GM21367 (cell line): ENCODE measurements at regions not wholly inside any gene's neighbourhood (a gene's known extent, or its start where the extent isn't known, plus 50 kb on each side); places are given as distances from the start of the nearest gene placed in this dataset.
"Not testable (repeated sequence)": the region's sequence is repeated elsewhere in the genome, so short reads cannot be mapped to it uniquely, and the experiment has no call there.

ENCODE experiments used
- ATAC-seq: cut with Tn5 transposase; IDR thresholded peaks from one replicate; pipeline ENCODE4 v1.9.1; 2021; ENCODE audit not compliant: unreplicated experiment

DNA sequence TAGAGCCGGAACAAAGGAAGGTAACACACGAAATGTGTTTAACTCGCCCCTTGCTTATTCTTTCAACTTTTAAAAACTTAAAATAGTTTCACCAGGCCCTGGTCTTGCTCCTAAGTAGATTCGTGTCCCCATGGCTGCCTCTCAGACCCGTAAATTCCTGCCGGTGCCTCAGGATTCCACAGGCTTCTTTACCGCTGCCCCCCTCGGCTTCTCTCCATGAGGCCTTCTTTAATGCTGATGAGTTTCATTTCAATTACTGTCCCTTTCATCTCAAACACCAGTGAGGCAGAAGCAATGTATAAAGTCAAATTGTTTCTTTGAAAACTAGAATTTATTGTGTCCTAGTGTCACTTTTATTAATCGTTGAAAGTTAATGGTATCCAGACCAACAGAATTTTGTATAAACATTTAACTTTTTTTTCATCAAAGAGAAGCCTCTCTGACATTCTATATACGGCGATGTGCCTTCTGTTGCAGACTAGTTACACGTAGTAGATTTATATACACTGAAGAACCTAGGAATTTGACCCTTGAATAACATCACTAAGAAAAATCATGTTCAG is 225.2 kb downstream of the C7orf25 start:
- no peak for ATAC-seq

DNA sequence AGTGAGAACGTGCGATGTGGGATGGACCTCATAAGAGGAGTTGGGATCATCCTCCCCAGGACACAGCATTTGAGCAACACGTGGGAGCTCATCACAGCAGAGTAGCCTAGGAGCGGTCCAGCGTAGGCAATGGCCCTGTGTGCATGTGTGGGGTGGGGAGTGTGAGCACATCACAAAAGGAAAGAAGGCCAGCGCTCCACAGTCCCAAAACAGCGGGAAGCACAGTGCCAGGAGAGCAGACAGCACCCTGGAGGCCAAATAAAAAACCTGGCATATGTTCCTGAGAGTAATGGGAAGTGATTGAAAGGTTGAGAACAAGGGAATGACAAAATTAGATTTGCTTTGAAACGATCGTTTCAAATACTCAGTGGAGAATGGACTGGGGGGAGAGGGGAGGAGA is 226.0 kb downstream of the C7orf25 start:
- no peak for ATAC-seq

DNA sequence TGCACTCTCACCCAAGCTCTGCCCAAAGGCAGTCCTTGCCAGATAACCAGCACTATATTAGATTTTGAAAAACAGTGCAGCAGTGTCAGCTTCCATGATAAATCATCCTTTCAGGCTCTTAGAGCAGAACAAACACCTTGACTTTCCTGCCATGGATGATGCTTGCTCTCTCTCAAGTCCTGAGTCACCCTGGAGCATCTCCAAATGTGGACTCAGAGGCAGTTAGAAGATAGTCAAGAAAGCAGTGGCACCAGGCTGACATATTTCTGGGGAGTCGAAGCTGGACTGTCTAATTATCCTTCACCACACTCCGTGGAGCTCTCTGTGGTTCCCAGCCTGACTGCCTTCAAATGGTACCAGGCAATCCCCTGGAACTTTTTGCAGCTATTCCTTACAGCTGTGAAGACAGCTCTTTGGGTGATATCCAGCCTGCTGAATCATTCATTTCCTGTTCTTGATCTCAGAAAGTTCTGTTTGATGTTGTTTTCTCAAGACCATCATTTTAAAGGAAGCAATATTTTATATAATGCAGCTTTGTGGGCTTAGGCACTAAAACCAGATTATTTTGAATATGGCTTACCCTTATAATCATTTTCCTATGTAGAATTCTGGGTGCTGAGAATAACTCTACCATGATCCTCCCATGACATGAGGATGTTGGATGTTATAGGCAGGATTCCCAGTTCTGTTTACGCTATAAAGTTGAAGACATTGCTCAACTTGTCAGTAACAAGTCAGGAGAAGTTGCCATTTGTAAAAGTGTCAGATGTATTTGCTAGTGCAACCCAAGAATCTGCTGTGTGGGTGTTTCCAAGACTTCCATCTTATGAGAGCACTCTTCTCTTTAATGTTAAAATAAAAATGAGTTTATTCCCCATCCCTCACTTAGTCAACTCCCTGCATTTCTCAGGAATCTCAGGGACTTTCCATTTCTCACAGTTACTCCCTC is 233.8 kb downstream of the C7orf25 start:
- no peak for ATAC-seq

DNA sequence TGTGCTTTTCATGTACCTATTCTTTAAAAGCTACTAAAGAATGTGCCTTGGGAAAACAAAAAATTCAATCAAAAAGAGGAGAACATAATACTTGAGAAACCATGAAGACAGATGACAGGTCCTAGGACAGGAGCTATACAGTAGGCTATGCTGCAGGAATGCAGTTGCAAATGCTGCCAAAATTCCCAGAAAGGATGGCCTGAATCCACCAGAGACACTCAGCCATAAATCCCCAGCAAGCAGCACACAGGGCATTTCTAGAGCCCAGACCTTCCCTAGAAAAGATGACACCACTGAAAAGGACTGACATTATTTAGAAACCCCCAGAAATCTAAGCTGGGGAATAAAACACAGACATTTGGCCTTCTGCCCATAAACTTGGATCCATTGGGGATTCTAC is 237.3 kb downstream of the C7orf25 start:
- no peak for ATAC-seq

DNA sequence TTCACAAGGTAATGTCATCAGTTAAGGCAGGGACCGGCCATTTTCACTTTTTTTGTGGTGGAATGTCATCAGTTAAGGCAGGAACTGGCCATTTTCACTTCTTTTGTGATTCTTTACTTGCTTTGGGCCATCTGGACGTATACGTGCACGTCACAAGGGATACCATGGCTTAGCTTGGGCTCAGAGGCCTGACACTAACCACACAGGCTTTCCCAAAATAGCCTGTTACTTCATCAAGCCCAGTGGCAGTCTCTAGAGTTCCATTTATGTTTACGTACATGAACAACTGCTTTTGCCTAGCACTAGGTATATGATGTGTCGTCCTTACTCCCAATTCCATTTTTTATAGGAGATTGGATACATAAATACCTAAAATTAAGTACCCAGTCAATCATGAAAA is 237.9 kb downstream of the C7orf25 start:
- no peak for ATAC-seq

DNA sequence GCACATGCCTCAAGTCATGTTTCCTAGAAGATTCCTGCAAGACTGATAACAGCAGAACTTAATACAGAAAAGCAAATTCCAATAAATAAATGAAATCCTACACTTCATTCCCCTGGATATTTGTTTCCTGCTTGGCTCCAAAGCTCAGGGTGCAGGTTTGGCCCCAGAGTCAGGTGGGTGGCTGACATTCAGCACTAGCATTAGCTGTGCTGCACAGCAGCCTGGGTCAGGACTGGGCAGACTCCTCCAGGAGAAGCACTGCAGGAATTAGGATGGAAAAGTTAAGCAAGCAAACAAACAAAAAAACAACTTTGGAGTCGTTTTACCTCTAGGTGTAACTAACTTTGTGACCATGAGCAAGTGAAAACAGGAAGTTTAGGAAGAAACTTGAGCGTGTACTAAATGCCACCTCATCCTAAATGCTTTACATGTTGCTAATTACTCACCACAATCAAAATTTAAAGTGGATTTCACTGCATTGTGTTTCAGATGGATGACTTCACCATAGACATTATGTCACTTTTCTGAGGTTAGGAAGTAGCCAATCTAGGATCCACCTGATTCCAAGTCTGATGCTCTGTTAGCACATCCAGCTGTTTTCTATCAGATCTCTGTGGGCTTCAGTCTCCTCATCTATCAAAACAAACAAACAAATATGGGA is 239.4 kb downstream of the C7orf25 start:
- no peak for ATAC-seq

DNA sequence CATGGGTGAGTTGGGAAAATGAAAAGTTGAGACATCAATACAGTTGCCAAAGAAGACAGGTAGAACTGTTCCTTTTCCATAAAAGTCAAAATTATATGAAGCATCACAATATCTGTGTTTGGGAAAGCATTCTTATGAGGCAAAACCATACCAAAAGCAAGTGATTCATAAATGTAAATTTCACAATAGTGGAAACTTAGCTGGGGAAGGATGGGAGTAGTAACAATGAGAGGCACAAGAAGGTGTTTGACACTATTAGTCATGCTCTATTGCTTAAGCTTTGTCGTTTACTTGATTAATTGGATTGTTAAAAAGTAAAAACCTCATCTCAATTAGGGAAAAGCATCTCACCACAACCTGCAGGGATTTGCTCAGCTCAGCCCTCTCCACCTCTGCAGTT is 240.2 kb downstream of the C7orf25 start:
- no peak for ATAC-seq

DNA sequence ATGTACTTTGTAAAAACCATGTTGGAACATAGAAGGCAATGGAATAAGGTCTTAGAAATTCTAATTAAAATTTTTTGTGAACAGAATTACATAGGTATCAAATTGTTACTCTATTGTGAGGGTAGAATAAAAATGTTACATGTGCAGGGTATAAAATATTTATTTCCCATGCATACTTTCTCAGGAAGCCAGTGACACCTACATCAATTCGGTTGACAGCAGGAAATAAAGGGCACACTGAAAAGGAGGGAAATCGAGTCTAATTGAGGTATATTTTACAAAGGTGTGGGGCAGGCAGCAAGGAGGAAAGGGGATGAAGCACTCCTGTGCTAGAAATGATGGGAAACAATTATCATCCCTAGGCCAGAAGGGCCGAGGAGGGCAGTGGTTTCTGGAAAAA is 244.9 kb downstream of the C7orf25 start:
- no peak for ATAC-seq

DNA sequence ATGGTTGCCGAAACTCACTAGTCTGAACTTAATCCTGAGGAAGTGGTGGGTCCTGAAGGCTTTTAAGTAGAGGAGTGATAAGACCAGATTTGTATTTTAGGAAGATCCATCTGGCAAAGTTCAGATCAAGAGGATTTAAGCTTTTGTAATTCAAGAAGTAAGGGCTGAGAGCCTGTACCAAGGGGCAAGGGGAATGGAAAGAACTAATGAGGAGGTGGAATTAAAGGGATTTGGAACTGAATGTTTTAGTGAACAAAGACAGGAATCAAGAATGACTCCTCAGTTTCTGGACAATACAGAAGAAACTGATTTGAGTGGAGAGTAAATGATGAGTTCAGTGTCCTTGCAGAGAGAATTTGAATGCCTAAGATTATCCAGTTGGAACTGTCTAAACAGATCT is 249.0 kb downstream of the C7orf25 start:
- ATAC-seq: no peak

DNA sequence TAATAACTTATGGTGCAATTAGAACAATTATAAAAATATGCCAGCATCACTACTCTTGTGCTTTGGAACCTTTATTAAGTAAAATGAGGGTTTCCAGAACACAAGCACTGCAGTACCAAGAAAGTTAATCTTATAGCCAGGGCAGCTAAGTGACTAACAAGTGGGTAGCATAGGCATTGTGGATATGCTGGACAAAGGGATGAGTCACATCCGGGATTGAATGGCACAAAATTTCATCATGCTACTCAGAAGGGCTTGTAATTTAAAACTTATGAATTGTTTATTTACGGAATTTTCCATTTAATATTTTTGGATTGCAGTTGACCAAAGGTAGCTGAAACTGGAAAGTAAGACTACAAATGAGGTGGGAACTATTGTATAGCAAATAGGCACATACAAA is 250.6 kb downstream of the C7orf25 start:
- no peak for ATAC-seq

DNA sequence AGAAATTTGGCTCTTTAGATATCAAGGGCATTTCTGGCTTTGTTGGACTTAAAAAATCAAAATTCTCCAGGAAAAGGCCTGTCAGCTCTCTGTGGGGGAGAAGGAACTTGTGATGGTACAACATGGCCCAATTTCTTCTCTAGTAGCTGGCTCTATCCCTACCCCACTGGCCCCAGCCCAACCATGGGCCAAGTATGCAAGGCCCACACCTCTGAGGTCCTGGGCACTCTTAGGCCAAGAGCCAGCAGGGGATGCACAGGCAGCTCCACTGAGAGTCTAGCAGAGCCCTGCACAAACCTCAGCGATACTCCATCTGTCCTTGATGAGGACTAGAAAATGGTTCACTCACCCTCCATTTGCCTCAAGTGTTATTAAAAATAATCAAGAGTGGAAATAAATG is 261.2 kb downstream of the C7orf25 start:
- no peak for ATAC-seq

DNA sequence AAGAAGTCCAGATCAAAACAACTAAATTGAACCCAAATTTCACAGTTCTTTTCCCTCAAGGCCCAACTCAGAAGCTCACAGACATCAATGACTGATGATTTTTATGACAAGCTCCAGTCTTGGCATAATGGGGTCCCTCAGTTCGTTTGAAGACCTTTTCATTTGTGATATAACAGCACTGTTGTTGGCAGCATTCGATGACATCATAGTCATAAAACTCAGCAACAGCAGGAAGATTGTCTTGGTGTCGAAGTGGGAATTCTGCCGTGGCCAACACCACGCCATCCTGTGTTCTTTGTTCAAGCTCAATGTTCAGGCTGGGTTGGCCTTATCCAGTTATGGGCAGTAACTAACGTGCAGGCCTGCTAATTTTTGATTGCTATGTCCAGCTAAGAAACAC is 261.7 kb downstream of the C7orf25 start:
- ATAC-seq: no peak

DNA sequence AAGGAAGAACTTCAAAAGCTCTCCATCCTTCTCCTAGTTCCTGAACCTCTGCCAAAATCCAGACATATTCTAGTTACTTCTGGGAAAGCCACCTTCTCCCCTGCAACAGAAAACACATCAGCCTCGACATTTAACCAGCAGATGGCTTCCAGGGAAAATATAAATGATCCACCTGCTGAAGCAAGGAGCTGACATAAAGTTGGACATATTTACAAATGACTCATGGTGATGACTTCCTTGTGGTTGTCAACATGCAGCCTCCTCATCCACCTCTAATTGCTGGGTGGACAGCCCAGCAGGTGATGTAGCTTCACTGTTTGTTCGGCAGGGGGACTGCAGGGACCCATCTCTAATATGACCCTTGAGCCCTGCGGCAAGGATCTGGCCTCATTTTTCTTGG is 266.0 kb downstream of the C7orf25 start:
- no peak for ATAC-seq

DNA sequence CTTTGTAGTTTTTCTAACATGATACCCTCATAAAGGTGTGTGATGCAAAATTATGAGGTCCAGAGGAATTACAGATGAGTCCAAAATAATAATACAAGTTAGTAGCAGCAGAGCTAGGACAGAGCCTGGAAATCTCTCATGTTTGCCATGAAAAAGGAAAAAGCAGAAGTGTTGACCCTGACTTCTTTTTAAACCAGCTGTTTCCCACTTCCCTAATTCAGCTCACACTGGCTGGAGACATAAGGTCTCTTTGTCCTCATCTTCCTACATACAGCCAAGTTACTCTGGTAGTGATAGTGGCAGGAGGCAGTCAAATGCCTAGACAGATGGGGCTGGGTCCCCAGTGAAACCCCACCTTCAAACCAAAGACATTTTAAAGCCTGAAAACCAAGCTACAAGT is 269.2 kb downstream of the C7orf25 start:
- no peak for ATAC-seq

DNA sequence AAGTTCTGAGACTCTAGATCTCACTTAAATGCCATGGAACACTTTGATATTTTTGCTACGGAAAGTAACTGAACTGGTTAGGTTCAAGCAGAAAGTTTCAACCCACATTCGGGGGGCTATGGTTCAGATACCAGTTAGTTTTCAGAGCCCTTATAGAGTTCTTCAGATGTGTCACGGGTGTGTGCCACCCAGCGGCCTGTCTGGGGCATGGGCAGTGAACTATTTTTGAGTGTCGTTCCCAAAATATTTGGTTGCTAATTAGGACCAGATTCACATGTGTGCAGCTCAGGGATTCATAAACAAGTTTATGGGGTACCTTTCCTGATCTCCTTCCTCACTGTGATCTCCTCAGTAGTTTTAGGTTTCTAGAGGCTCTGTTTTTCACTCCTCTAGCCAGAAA is 271.9 kb downstream of the C7orf25 start:
- no peak for ATAC-seq

DNA sequence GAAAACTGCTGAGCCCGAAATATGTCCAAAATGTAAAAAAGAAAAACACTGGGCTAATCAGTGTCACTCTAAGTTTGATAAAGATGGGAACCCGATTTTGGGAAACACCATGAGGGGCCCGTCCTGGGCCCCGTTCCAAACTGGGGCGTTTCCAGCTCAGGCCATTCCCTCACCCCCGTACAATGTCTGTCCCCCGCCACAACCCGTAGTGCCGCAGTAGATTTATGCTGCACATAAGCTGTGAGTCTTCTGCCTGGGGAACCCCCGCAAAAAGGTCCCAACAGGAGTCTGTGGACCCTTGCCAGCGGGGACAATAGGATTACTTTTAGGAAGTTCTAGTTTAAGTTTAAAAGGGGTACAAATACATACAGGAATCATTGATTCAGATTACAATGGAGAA is 275.5 kb downstream of the C7orf25 start:
- not testable (repeated sequence) for ATAC-seq

DNA sequence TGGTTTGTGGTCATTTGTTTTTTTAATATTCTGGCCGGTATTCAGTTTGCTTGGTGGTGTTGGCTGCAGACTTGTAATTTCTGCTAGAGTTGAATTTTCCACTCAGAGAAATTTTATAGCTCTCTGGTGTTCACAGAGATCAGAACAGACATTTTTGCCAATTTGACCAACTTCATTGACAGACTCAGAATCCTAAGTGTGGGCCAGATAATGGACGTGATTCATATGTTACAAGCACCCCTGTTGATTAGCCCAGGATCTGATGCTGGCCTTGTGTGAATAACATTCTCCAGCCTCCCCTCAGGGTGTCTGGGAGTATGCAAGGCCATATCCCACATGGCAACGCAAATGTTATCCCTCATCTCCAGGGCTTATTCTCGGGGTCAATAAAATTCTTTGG is 283.8 kb downstream of the C7orf25 start:
- ATAC-seq: no peak

DNA sequence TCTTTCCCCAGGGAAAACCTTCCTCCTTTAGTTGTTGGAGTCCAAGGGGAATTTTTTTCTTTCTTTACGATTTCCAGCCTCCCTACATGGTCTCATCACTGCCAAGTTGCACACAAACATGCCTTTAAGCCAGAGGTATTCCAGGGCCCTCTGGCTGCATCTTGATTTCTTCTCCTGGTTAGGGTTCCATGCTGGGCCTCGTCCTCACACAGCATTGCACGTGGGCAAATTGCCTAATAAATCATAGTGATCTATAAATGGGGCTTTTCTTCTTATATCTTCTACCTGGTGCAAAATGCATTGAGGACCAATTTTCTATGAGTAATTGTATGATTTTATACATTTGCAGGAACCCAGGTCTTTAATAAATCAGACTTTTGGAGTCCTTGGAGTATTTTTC is 284.2 kb downstream of the C7orf25 start:
- ATAC-seq: no peak

DNA sequence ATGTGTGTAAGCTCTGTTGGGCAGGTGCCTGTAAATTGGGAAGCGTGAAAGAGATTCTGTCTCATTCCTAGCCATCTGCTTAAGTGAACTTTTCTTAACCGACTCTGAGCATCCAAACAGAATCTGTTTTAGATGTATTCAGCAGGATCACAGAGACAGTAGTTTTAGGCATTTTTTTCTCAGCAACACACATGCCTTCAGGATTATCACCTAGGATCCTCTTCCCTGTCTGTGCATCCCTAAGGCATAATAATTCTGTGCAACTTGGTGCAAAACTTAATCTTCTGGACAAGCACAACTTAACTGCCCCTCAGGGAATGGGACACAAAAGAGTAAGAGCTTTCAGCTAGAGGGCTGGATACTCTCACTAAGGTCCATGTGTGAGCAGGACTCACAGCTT is 284.8 kb downstream of the C7orf25 start:
- ATAC-seq: no peak

DNA sequence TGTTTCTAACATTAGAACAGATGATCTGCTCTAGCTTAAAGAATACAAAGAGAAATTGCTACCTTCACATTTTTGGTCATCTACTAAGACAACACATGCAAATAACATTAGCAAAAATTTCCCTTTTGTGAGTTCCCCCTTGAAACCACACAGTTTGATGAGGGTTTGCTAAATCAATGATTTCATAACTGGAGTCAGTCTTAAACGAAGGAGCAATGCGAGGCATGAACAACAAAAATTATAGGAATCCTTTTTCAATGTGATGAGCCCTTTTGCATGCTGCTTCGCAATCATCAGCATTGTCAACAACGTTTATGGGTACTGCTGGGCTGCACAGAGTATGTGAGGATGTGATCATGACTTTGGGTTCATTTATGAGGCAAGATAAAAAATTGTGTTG is 286.4 kb downstream of the C7orf25 start:
- ATAC-seq: no peak

DNA sequence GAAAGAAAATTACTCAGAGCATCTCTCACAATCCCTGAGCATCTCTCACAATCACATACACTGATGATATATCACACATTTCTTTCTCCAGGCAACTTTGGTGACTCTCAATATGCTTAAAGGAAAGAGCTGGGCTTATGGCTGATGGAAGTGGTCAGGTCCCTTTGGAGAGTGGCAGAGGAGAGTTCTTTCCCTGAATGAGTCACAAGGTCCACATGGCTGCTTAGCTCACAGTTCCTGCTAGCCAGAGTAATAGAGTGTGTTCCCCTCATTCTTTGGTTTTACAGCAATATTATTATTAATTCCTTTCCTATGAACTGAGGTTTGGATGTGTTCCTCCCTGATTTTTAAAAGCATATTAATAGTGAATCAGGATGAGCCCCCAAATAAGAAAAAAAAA is 287.4 kb downstream of the C7orf25 start:
- ATAC-seq: no peak

DNA sequence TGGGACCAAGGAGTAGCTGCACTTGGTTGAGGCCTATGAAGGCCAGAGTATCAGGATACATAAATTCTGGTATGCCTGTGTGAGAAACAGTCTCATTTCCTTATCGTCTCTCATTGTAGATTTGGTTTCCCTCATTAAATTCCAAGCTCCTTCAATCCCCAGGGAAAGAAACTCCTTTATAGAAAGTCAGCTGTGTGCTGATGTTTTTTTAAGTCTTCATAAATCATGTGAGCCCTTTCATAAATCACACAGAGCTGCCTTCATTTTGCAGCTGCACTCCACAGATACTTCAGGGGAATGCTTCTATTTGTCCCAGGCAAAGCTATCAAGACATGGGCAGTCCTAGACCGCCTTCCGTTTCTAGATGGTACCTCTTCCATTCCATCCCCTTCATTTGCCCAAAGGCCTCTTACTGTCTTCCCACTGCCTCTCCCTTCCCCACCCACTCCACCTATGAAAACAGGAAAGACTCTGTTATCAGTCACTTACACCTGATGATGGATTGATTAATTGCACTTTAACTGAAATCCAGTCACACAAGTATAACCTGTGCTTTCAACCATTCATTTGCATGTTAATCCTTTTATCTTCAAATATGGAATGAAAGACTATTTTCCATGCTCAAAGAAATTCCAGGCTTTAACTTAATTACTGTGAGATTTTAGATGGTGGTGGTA is 290.2 kb downstream of the C7orf25 start:
- ATAC-seq: no peak
